H9 (cell line): ENCODE measurements at regions not wholly inside any gene's neighbourhood (a gene's known extent, or its start where the extent isn't known, plus 50 kb on each side); places are given as distances from the start of the nearest gene placed in this dataset.

Experiments used
- DNase-seq: peaks from one replicate; pipeline ENCODE4 v3.0.0-alpha.2; 2017
- H2AFZ ChIP-seq: one replicate; pipeline ENCODE4 v1.6.1; 2013; ENCODE audit warnings: mild to moderate bottlenecking, low read length, control low read depth, moderate library complexity
- H2AK5ac ChIP-seq: 2 replicates; pipeline ENCODE4 v1.6.1; 2013; ENCODE audit warnings: low read length, control low read depth, mixed read lengths; ENCODE audit not compliant: insufficient read length
- H2BK120ac ChIP-seq: one replicate; pipeline ENCODE4 v1.6.1; 2013; ENCODE audit warnings: low read depth, mild to moderate bottlenecking, low read length, control low read depth, inconsistent platforms; ENCODE audit not compliant: poor library complexity, severe bottlenecking
- H2BK12ac ChIP-seq: 2 replicates; pipeline ENCODE4 v1.6.1; 2013; ENCODE audit warnings: low read length, control low read depth, mixed read lengths, low read depth; ENCODE audit not compliant: insufficient read length
- H2BK15ac ChIP-seq: 2 replicates; pipeline ENCODE4 v1.6.1; 2013; ENCODE audit warnings: low read depth, low read length, control low read depth
- H2BK20ac ChIP-seq: one replicate; pipeline ENCODE4 v1.6.1; 2013; ENCODE audit warnings: low read depth, mild to moderate bottlenecking, low read length, control low read depth, inconsistent platforms; ENCODE audit not compliant: poor library complexity, severe bottlenecking
- H2BK5ac ChIP-seq: 2 replicates; pipeline ENCODE4 v1.6.1; 2013; ENCODE audit warnings: low read length, control low read depth, mixed read lengths; ENCODE audit not compliant: insufficient read length
- H3K14ac ChIP-seq: 2 replicates; pipeline ENCODE4 v1.6.1; 2013; ENCODE audit warnings: low read length, control low read depth; ENCODE audit not compliant: insufficient read depth
- H3K18ac ChIP-seq: 2 replicates; pipeline ENCODE4 v1.6.1; 2013; ENCODE audit warnings: low read depth, mild to moderate bottlenecking, mixed read lengths, low read length, control low read depth; ENCODE audit not compliant: insufficient read length
- H3K23ac ChIP-seq: 2 replicates; pipeline ENCODE4 v1.6.1; 2013; ENCODE audit warnings: low read length, control low read depth, mixed read lengths, low read depth; ENCODE audit not compliant: insufficient read length
- H3K23me2 ChIP-seq: 2 replicates; pipeline ENCODE4 v1.6.1; 2013; ENCODE audit warnings: low read depth, mild to moderate bottlenecking, mixed read lengths, low read length, control low read depth; ENCODE audit not compliant: insufficient read length, poor library complexity, severe bottlenecking
- H3K27ac ChIP-seq: 2 replicates; pipeline ENCODE4 v1.5.1; 2013; ENCODE audit warnings: low read length, control low read depth, mixed read lengths, low read depth; ENCODE audit not compliant: insufficient read length
- H3K27me3 ChIP-seq: 2 replicates; pipeline ENCODE4 v1.6.1; 2013; ENCODE audit warnings: low read length, control low read depth, inconsistent platforms; ENCODE audit not compliant: insufficient read depth
- H3K4ac ChIP-seq: 2 replicates; pipeline ENCODE4 v1.6.1; 2013; ENCODE audit warnings: low read depth, mild to moderate bottlenecking, control low read depth, inconsistent platforms, low read length, moderate library complexity
- H3K4me1 ChIP-seq: 2 replicates; pipeline ENCODE4 v1.6.1; 2013; ENCODE audit warnings: low read length, control low read depth, inconsistent platforms; ENCODE audit not compliant: insufficient read depth
- H3K4me2 ChIP-seq: 2 replicates; pipeline ENCODE4 v1.6.1; 2013; ENCODE audit warnings: low read length, control low read depth, mixed read lengths; ENCODE audit not compliant: insufficient read length, insufficient read depth
- H3K56ac ChIP-seq: 2 replicates; pipeline ENCODE4 v1.6.1; 2013; ENCODE audit warnings: low read depth, mild to moderate bottlenecking, mixed read lengths, low read length, control low read depth; ENCODE audit not compliant: insufficient read length
- H3K79me1 ChIP-seq: 2 replicates; pipeline ENCODE4 v1.6.1; 2013; ENCODE audit warnings: low read depth, mild to moderate bottlenecking, moderate library complexity, low read length, control low read depth, inconsistent platforms; ENCODE audit not compliant: insufficient read depth, poor library complexity, severe bottlenecking
- H3K79me2 ChIP-seq: 2 replicates; pipeline ENCODE4 v1.6.1; 2013; ENCODE audit warnings: low read length, control low read depth, inconsistent platforms; ENCODE audit not compliant: insufficient read depth
- H3K9ac ChIP-seq: 2 replicates; pipeline ENCODE4 v1.6.1; 2013; ENCODE audit warnings: low read length, control low read depth, mixed read lengths; ENCODE audit not compliant: insufficient read length; ENCODE audit errors: extremely low read depth
- H3K9me3 ChIP-seq: one replicate; pipeline ENCODE4 v1.6.1; 2013; ENCODE audit warnings: low read depth, low read length, inconsistent platforms; ENCODE audit not compliant: control insufficient read depth
- H3T11ph ChIP-seq: one replicate; pipeline ENCODE4 v1.6.1; 2013; ENCODE audit warnings: mild to moderate bottlenecking, low read length, control low read depth, inconsistent platforms
- H4K20me1 ChIP-seq: one replicate; pipeline ENCODE4 v1.6.1; 2013; ENCODE audit not compliant: control insufficient read depth, insufficient read length, insufficient read depth
- H4K5ac ChIP-seq: 2 replicates; pipeline ENCODE4 v1.6.1; 2013; ENCODE audit warnings: low read depth, mild to moderate bottlenecking, mixed read lengths, low read length, control low read depth; ENCODE audit not compliant: insufficient read length
- H4K8ac ChIP-seq: replicated peaks from 2 replicates; pipeline ENCODE4 v1.6.1; 2013; ENCODE audit warnings: low read length, control low read depth, mixed read lengths, low read depth; ENCODE audit not compliant: insufficient read length
- H4K91ac ChIP-seq: 2 replicates; pipeline ENCODE4 v1.6.1; 2013; ENCODE audit warnings: low read depth, mild to moderate bottlenecking, moderate library complexity, mixed read lengths, low read length, control low read depth; ENCODE audit not compliant: insufficient read length
- H3K27ac Mint-ChIP-seq, 3 experiments: 2 replicates in 2 of 3; 3 replicates in 1 of 3; pipeline ENCODE4 v1.8.0; 2020 to 2021; ENCODE audit warnings: mixed read lengths in 3 of 3, mild to moderate bottlenecking in 1 of 3, moderate library complexity in 1 of 3
- H3K27me3 Mint-ChIP-seq: 2 replicates; pipeline ENCODE4 v1.8.0; 2021; ENCODE audit warnings: low read depth, mild to moderate bottlenecking, moderate library complexity, mixed read lengths
- H3K36me3 Mint-ChIP-seq, 3 experiments: 2 replicates in 2 of 3; 3 replicates in 1 of 3; pipeline ENCODE4 v1.8.0; 2020 to 2021; ENCODE audit warnings: low read depth in 3 of 3, mixed read lengths in 3 of 3; ENCODE audit not compliant: insufficient read depth in 1 of 3
- H3K4me1 Mint-ChIP-seq, 2 experiments: 2 replicates each; pipeline ENCODE4 v1.8.0; 2020; ENCODE audit warnings: mixed read lengths in 2 of 2
- H3K4me3 Mint-ChIP-seq, 2 experiments: 2 replicates in 1 of 2; 3 replicates in 1 of 2; pipeline ENCODE4 v1.8.0; 2020 to 2021; ENCODE audit warnings: mild to moderate bottlenecking in 2 of 2, mixed read lengths in 2 of 2, moderate library complexity in 1 of 2
- H3K9me3 Mint-ChIP-seq, 2 experiments: 2 replicates in 1 of 2; 3 replicates in 1 of 2; pipeline ENCODE4 v1.8.0; 2020; ENCODE audit warnings: mild to moderate bottlenecking in 2 of 2, mixed read lengths in 2 of 2, moderate library complexity in 1 of 2
- CTCF ChIP-seq: fragments of 200-600 bp; sonication (generic); conservative IDR thresholded peaks from 3 replicates; pipeline ENCODE4 v1.8.0; 2021; ENCODE audit warnings: antibody characterized with exemption, mild to moderate bottlenecking
- WGBS: extraction: QIAGEN DNeasy Blood & Tissue Kit; methylation state at CpG from one replicate; pipeline ENCODE4 v1.1.7; 2013; ENCODE audit warnings: missing lambda C conversion rate, low lambda C conversion rate, mixed read lengths; ENCODE audit not compliant: insufficient read length; ENCODE audit errors: extremely low coverage; 5-methylcytosine and 5-hydroxymethylcytosine counted together

GRCh38 chr2:47720036-47720435 is 62.9 kb upstream of the MSH6 start:
- Histone ChIP-seq H2BK120ac (no peak overlapping the region), H3K9ac (no peak overlapping the region), H3K4ac (no peak overlapping the region), H3K4me1 (no peaks in the 10 kb centered on the region), H4K91ac (no peak overlapping the region), H3K23me2 (no peaks in the 10 kb centered on the region), H3K9me3 (no peaks in the 10 kb centered on the region), H4K8ac (no peak overlapping the region), H2BK5ac (no peak overlapping the region), H2AFZ (no peak overlapping the region), H3K79me1 (no peaks in the 10 kb centered on the region), H3K14ac (no peak overlapping the region), H3K27ac (no peak overlapping the region), H2BK20ac (no peak overlapping the region), H3K27me3 (no peaks in the 10 kb centered on the region), H3K79me2 (no peaks in the 10 kb centered on the region), H3K4me2 (no peak overlapping the region), H3T11ph (no peak overlapping the region), H4K5ac (no peak overlapping the region), H3K18ac (no peak overlapping the region), H2AK5ac (no peak overlapping the region), H3K23ac (no peak overlapping the region), H3K56ac (no peak overlapping the region), H4K20me1 (no peaks in the 10 kb centered on the region), H2BK15ac (no peak overlapping the region), H2BK12ac (no peak overlapping the region)
- H3K9me3 Mint-ChIP-seq: peaks cover 13 to 14% of the 10 kb centered on the region in 2 experiments
- no CpG with 5 or more reads among the region's 3 CpGs for WGBS
- peaks cover 10 to 15% (median 13%) of the 10 kb centered on the region in 3 experiments for H3K36me3 Mint-ChIP-seq
- H3K4me1 Mint-ChIP-seq: peaks cover 15 to 17% of the 10 kb centered on the region in 2 experiments
- no peaks in the 10 kb centered on the region for H3K27me3 Mint-ChIP-seq
- no peak overlapping the region for H3K4me3 Mint-ChIP-seq
- DNase-seq: no peak
- TF ChIP-seq CTCF: no peak
- no peak overlapping the region; a peak in 1 of 7 replicates for H3K27ac Mint-ChIP-seq
